Dendritic cell treated with granulocyte-macrophage colony-stimulating factor and Interleukin-4, amounts not matched to agents 40 ng/mL and 50 ng/mL, for 4 days (primary cell): ENCODE measurements at regions not wholly inside any gene's neighbourhood (a gene's known extent, or its start where the extent isn't known, plus 50 kb on each side); places are given as distances from the start of the nearest gene placed in this dataset.

Experiments used
- H3K27ac Mint-ChIP-seq: one replicate; pipeline ENCODE4 v1.8.0; 2022; ENCODE audit warnings: mild to moderate bottlenecking, mixed read lengths
- H3K27me3 Mint-ChIP-seq: one replicate; pipeline ENCODE4 v1.8.0; 2022; ENCODE audit warnings: mild to moderate bottlenecking, mixed read lengths
- H3K36me3 Mint-ChIP-seq: one replicate; pipeline ENCODE4 v1.8.0; 2022; ENCODE audit warnings: low read depth, mixed read lengths
- H3K4me1 Mint-ChIP-seq: one replicate; pipeline ENCODE4 v1.8.0; 2022; ENCODE audit warnings: low read depth, mixed read lengths
- H3K4me3 Mint-ChIP-seq: one replicate; pipeline ENCODE4 v1.8.0; 2022; ENCODE audit warnings: mild to moderate bottlenecking, moderate library complexity, mixed read lengths
- H3K9me3 Mint-ChIP-seq: one replicate; pipeline ENCODE4 v1.8.0; 2022; ENCODE audit warnings: mixed read lengths
- intact Hi-C: fragments of 100-400 bp; cut with micrococcal nuclease; formaldehyde crosslinking; loops from one replicate; pipeline ENCODE4 v1.15.0; 2022

- Mint-ChIP-seq H3K4me1 (no peaks in the 10 kb centered on the region), H3K36me3 (no peaks in the 10 kb centered on the region), H3K4me3 (no peak overlapping the region), H3K9me3 (no peaks in the 10 kb centered on the region), H3K27ac (no peak overlapping the region), H3K27me3 (peaks cover 19% of the 10 kb centered on the region)
- intact Hi-C loops: no loop called here
Measured at GRCh38 chr20:40120827-40121226, 568.2 kb downstream of the MAFB start.

- intact Hi-C loops: no loop called here
- Mint-ChIP-seq H3K27ac (no peak overlapping the region), H3K9me3 (no peaks in the 10 kb centered on the region), H3K4me1 (no peaks in the 10 kb centered on the region), H3K27me3 (peaks cover 18% of the 10 kb centered on the region), H3K4me3 (no peak overlapping the region), H3K36me3 (no peaks in the 10 kb centered on the region)
Measured at GRCh38 chr20:40111282-40111681, 577.8 kb downstream of the MAFB start.

- intact Hi-C loops: no loop called here
- no peaks in the 10 kb centered on the region for H3K36me3 Mint-ChIP-seq
- H3K27me3 Mint-ChIP-seq: peaks cover 18% of the 10 kb centered on the region
- H3K4me3 Mint-ChIP-seq: no peak overlapping the region
- H3K4me1 Mint-ChIP-seq: no peaks in the 10 kb centered on the region
- H3K9me3 Mint-ChIP-seq: no peaks in the 10 kb centered on the region
- H3K27ac Mint-ChIP-seq: no peak overlapping the region
Measured at GRCh38 chr20:40110311-40110831, 578.7 kb downstream of the MAFB start.

GRCh38 chr20:40109136-40109535 lies 579.9 kb downstream of the MAFB start:
- H3K36me3 Mint-ChIP-seq: no peaks in the 10 kb centered on the region

GRCh38 chr20:40108321-40108720 lies 580.7 kb downstream of the MAFB start:
- no peak overlapping the region for H3K27ac Mint-ChIP-seq
- H3K9me3 Mint-ChIP-seq: no peaks in the 10 kb centered on the region
- no peaks in the 10 kb centered on the region for H3K36me3 Mint-ChIP-seq
- intact Hi-C loops: no loop called here
- no peaks in the 10 kb centered on the region for H3K4me1 Mint-ChIP-seq
- H3K4me3 Mint-ChIP-seq: no peak overlapping the region
- H3K27me3 Mint-ChIP-seq: peaks cover 14% of the 10 kb centered on the region

More at GRCh38 chr20:40109136-40109535, 579.9 kb downstream of the MAFB start:
- Mint-ChIP-seq H3K27ac (no peak overlapping the region), H3K27me3 (peaks cover 15% of the 10 kb centered on the region), H3K4me3 (no peak overlapping the region), H3K9me3 (no peaks in the 10 kb centered on the region), H3K4me1 (no peaks in the 10 kb centered on the region)
- intact Hi-C loops: no loop called here

- intact Hi-C loops: no loop called here
- no peaks in the 10 kb centered on the region for H3K36me3 Mint-ChIP-seq
- no peak overlapping the region for H3K27ac Mint-ChIP-seq
- H3K4me1 Mint-ChIP-seq: no peaks in the 10 kb centered on the region
- H3K4me3 Mint-ChIP-seq: no peak overlapping the region
- peaks cover 10% of the 10 kb centered on the region for H3K27me3 Mint-ChIP-seq
- H3K9me3 Mint-ChIP-seq: no peaks in the 10 kb centered on the region
Measured at GRCh38 chr20:40104959-40105358, 584.1 kb downstream of the MAFB start.

- Mint-ChIP-seq H3K9me3 (no peaks in the 10 kb centered on the region), H3K27ac (no peak overlapping the region), H3K4me3 (no peak overlapping the region), H3K4me1 (no peaks in the 10 kb centered on the region), H3K27me3 (peaks cover 10% of the 10 kb centered on the region), H3K36me3 (no peaks in the 10 kb centered on the region)
- intact Hi-C loops: no loop called here
Measured at GRCh38 chr20:40103420-40103819, 585.6 kb downstream of the MAFB start.

- intact Hi-C loops: no loop called here
- no peaks in the 10 kb centered on the region for H3K36me3 Mint-ChIP-seq
- H3K4me1 Mint-ChIP-seq: no peaks in the 10 kb centered on the region
- H3K9me3 Mint-ChIP-seq: no peaks in the 10 kb centered on the region
- no peak overlapping the region for H3K27ac Mint-ChIP-seq
- H3K4me3 Mint-ChIP-seq: no peak overlapping the region
- peaks cover 10% of the 10 kb centered on the region for H3K27me3 Mint-ChIP-seq
Measured at GRCh38 chr20:40101560-40101959, 587.5 kb downstream of the MAFB start.

- intact Hi-C loops: no loop called here
- no peaks in the 10 kb centered on the region for H3K4me1 Mint-ChIP-seq
- H3K27me3 Mint-ChIP-seq: peaks cover 8% of the 10 kb centered on the region
- no peak overlapping the region for H3K4me3 Mint-ChIP-seq
- H3K9me3 Mint-ChIP-seq: no peaks in the 10 kb centered on the region
- H3K27ac Mint-ChIP-seq: no peak overlapping the region
- no peaks in the 10 kb centered on the region for H3K36me3 Mint-ChIP-seq
Measured at GRCh38 chr20:40100261-40100660, 588.8 kb downstream of the MAFB start.

- peaks cover 2% of the 10 kb centered on the region for H3K27me3 Mint-ChIP-seq
- H3K36me3 Mint-ChIP-seq: no peaks in the 10 kb centered on the region
- intact Hi-C loops: no loop called here
- H3K27ac Mint-ChIP-seq: no peak overlapping the region
- no peak overlapping the region for H3K4me3 Mint-ChIP-seq
- H3K9me3 Mint-ChIP-seq: peaks cover 10% of the 10 kb centered on the region
- H3K4me1 Mint-ChIP-seq: no peaks in the 10 kb centered on the region
Measured at GRCh38 chr20:40090236-40090635, 598.8 kb downstream of the MAFB start.

- Mint-ChIP-seq H3K27ac (no peak overlapping the region), H3K36me3 (no peaks in the 10 kb centered on the region), H3K27me3 (no peaks in the 10 kb centered on the region), H3K4me1 (no peaks in the 10 kb centered on the region), H3K4me3 (no peak overlapping the region), H3K9me3 (peaks cover 18% of the 10 kb centered on the region)
- intact Hi-C loops: no loop called here
Measured at GRCh38 chr20:40087496-40087895, 601.5 kb downstream of the MAFB start.

GRCh38 chr20:40085513-40085912 lies 603.5 kb downstream of the MAFB start:
- no peak overlapping the region for H3K4me3 Mint-ChIP-seq
- peaks cover 8% of the 10 kb centered on the region for H3K9me3 Mint-ChIP-seq
- intact Hi-C loops: no loop called here
- no peak overlapping the region for H3K27ac Mint-ChIP-seq
- no peaks in the 10 kb centered on the region for H3K27me3 Mint-ChIP-seq
- H3K36me3 Mint-ChIP-seq: no peaks in the 10 kb centered on the region
- H3K4me1 Mint-ChIP-seq: no peaks in the 10 kb centered on the region

- H3K4me3 Mint-ChIP-seq: no peak overlapping the region
- intact Hi-C loops: no loop called here
Measured at GRCh38 chr20:40082436-40082835, 606.6 kb downstream of the MAFB start.

GRCh38 chr20:40081653-40082052 lies 607.4 kb downstream of the MAFB start:
- no peaks in the 10 kb centered on the region for H3K36me3 Mint-ChIP-seq
- no peaks in the 10 kb centered on the region for H3K4me1 Mint-ChIP-seq
- no peak overlapping the region for H3K27ac Mint-ChIP-seq
- H3K27me3 Mint-ChIP-seq: peaks cover 4% of the 10 kb centered on the region
- H3K9me3 Mint-ChIP-seq: peaks cover 8% of the 10 kb centered on the region
- H3K4me3 Mint-ChIP-seq: no peak overlapping the region
- intact Hi-C loops: no loop called here

More at GRCh38 chr20:40082436-40082835, 606.6 kb downstream of the MAFB start:
- peaks cover 8% of the 10 kb centered on the region for H3K9me3 Mint-ChIP-seq
- no peaks in the 10 kb centered on the region for H3K36me3 Mint-ChIP-seq
- H3K27ac Mint-ChIP-seq: no peak overlapping the region
- H3K4me1 Mint-ChIP-seq: no peaks in the 10 kb centered on the region
- H3K27me3 Mint-ChIP-seq: peaks cover 4% of the 10 kb centered on the region

- no peaks in the 10 kb centered on the region for H3K36me3 Mint-ChIP-seq
- intact Hi-C loops: no loop called here
- no peaks in the 10 kb centered on the region for H3K4me1 Mint-ChIP-seq
- H3K9me3 Mint-ChIP-seq: peaks cover 8% of the 10 kb centered on the region
- H3K27me3 Mint-ChIP-seq: peaks cover 4% of the 10 kb centered on the region
- H3K27ac Mint-ChIP-seq: no peak overlapping the region
- H3K4me3 Mint-ChIP-seq: no peak overlapping the region
Measured at GRCh38 chr20:40080041-40080652, 608.9 kb downstream of the MAFB start.
